ENCODE measurements at regions not wholly inside any gene's neighbourhood (a gene's known extent, or its start where the extent isn't known, plus 50 kb on each side); places are given as distances from the start of the nearest gene placed in this dataset.

GRCh38 chr5:118506217-118506852, 482.0 kb downstream of the DTWD2 start:
- TF ChIP-seq EZH2 (IDR thresholded peaks at IDR 0.05; ENCODE audit: borderline replicate concordance, insufficient read depth, low read length, poor library complexity, severe bottlenecking): no peak
- no peak for TF ChIP-seq MXI1 (conservative IDR thresholded peaks at IDR 0.05; ENCODE audit: poor library complexity, severe bottlenecking)
- TF ChIP-seq CTCF (IDR thresholded peaks at IDR 0.05; ENCODE audit: poor library complexity, severe bottlenecking): no peak
- no peak for TF ChIP-seq EP300 (conservative IDR thresholded peaks at IDR 0.05; ENCODE audit: poor library complexity, severe bottlenecking)
- TF ChIP-seq RAD21 (conservative IDR thresholded peaks at IDR 0.05): no peak
- TF ChIP-seq POLR2AphosphoS5 (IDR thresholded peaks at IDR 0.05): no peak
- TF ChIP-seq REST (IDR thresholded peaks at IDR 0.05; ENCODE audit: borderline replicate concordance): no peak
